ENCODE measurements at regions not wholly inside any gene's neighbourhood (a gene's known extent, or its start where the extent isn't known, plus 50 kb on each side); places are given as distances from the start of the nearest gene placed in this dataset.
"Not testable (repeated sequence)": the region's sequence is repeated elsewhere in the genome, so short reads cannot be mapped to it uniquely, and the experiment has no call there.

- DNase-seq, result no peak
Observed at GRCh38 chr2:123359636-123360035, 665.5 kb upstream of the CNTNAP5 start.

- DNase-seq, result no peak
Observed at GRCh38 chr2:123362671-123363440, 662.2 kb upstream of the CNTNAP5 start.

GRCh38 chr2:123363826-123364225 is 661.3 kb upstream of the CNTNAP5 start:
- DNase-seq, result no peak

- DNase-seq, result no peak
Observed at GRCh38 chr2:123364243-123364896, 660.7 kb upstream of the CNTNAP5 start.

GRCh38 chr2:123366239-123366837 is 658.7 kb upstream of the CNTNAP5 start:
- DNase-seq, result no peak

GRCh38 chr2:123370186-123370585 is 654.9 kb upstream of the CNTNAP5 start:
- no peak for DNase-seq

GRCh38 chr2:123371535-123371934 is 653.6 kb upstream of the CNTNAP5 start:
- no peak for DNase-seq

GRCh38 chr2:123380370-123380935 is 644.6 kb upstream of the CNTNAP5 start:
- DNase-seq, result no peak

GRCh38 chr2:123415678-123416077 is 609.4 kb upstream of the CNTNAP5 start:
- DNase-seq, result no peak

- no peak for DNase-seq
Observed at GRCh38 chr2:123419976-123420375, 605.1 kb upstream of the CNTNAP5 start.

GRCh38 chr2:123434546-123435395 is 590.3 kb upstream of the CNTNAP5 start:
- DNase-seq, result no peak

- DNase-seq, result no peak
Observed at GRCh38 chr2:123438251-123438650, 586.8 kb upstream of the CNTNAP5 start.

GRCh38 chr2:123438675-123439074 is 586.4 kb upstream of the CNTNAP5 start:
- DNase-seq, result no peak

GRCh38 chr2:123448801-123449200 is 576.3 kb upstream of the CNTNAP5 start:
- DNase-seq, result no peak

- DNase-seq, result no peak
Observed at GRCh38 chr2:123451542-123451941, 573.5 kb upstream of the CNTNAP5 start.

- DNase-seq, result no peak
Observed at GRCh38 chr2:123453046-123453700, 571.9 kb upstream of the CNTNAP5 start.

GRCh38 chr2:123453772-123454171 is 571.3 kb upstream of the CNTNAP5 start:
- DNase-seq, result no peak

- DNase-seq, result not testable (repeated sequence)
Observed at GRCh38 chr2:123455234-123455633, 569.9 kb upstream of the CNTNAP5 start.

- no peak for DNase-seq
Observed at GRCh38 chr2:123456416-123456815, 568.7 kb upstream of the CNTNAP5 start.

GRCh38 chr2:123463886-123464285 is 561.2 kb upstream of the CNTNAP5 start:
- DNase-seq, result no peak

- no peak for DNase-seq
Observed at GRCh38 chr2:123468071-123468470, 557.0 kb upstream of the CNTNAP5 start.

GRCh38 chr2:123481406-123481805 is 543.7 kb upstream of the CNTNAP5 start:
- no peak for DNase-seq
